ENCODE measurements at regions not wholly inside any gene's neighbourhood (a gene's known extent, or its start where the extent isn't known, plus 50 kb on each side); places are given as distances from the start of the nearest gene placed in this dataset.

DNA sequence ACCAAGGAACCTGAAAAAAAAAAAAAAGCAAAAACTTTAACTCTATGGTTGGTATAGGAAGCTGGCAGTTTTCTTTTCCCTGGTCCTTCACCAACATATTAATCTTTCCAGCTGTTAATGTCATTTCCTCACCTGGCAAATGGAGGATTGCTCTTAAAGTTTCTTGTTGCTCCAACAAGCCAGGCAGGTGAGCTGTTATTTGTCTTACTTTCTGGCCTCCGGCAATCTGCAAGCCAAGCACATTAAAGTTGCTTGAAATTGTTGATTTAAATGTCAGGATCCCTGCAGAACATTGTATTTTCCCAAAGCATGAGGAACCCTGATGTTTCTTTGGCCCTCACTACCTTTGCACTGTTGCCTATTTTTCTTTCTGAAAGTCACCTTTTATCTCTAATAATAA lies 664.9 kb downstream of the METTL4 start:
- TF ChIP-seq, protein P1, sequence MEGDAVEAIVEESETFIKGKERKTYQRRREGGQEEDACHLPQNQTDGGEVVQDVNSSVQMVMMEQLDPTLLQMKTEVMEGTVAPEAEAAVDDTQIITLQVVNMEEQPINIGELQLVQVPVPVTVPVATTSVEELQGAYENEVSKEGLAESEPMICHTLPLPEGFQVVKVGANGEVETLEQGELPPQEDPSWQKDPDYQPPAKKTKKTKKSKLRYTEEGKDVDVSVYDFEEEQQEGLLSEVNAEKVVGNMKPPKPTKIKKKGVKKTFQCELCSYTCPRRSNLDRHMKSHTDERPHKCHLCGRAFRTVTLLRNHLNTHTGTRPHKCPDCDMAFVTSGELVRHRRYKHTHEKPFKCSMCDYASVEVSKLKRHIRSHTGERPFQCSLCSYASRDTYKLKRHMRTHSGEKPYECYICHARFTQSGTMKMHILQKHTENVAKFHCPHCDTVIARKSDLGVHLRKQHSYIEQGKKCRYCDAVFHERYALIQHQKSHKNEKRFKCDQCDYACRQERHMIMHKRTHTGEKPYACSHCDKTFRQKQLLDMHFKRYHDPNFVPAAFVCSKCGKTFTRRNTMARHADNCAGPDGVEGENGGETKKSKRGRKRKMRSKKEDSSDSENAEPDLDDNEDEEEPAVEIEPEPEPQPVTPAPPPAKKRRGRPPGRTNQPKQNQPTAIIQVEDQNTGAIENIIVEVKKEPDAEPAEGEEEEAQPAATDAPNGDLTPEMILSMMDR (IDR thresholded peaks at IDR 0.05) = no peak
- Histone ChIP-seq H3K4me1 (ENCODE audit: low read depth) (no peaks in the 10 kb centered on the region), H3K4me3 (no peak overlapping the region), H3K9me3 (peaks cover 36% of the 10 kb centered on the region), H3K36me3 (ENCODE audit: low read depth) (no peaks in the 10 kb centered on the region)
- DNase-seq = no peak
- intact Hi-C loops (cut with DNase I, micrococcal nuclease) = no loop called here
- no peak for ATAC-seq

DNA sequence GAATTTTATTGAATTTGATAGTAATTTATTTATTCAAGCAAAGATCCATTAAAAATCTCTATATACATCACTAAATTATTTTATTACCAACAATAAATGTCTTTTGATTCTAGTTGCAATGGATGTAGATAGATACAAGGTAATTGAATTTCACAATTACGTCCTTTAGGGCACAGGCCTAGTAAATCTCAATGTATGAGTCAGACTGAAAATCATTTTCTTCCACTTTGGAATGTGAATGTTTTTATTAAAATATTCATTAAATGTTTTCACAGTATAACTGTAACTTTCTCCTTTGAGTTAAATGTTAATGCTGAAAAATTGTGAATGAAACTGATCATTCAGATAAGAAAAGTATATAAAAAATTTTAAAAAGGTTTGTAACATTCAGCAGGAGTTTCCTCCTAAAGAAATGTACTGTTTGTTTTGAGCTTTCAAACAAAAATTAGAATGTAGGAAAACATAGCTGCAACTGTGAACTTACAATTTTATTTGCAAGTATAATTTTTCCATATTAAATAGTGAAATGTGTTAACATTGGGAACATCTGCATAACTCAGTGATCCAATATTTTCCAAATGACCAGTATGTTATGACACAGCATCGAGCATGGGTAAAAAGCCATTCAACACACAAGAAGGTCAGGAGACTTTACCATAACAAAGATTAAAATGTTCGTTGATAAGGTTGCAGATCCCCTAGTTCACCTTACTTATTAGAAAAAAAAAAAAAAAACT lies 663.7 kb downstream of the METTL4 start:
- no peak for DNase-seq
- ATAC-seq = no peak
- TF ChIP-seq, protein P1 (IDR thresholded peaks at IDR 0.05) = no peak
- Histone ChIP-seq H3K4me1 (ENCODE audit: low read depth) (no peaks in the 10 kb centered on the region), H3K4me3 (no peak overlapping the region), H3K36me3 (ENCODE audit: low read depth) (no peaks in the 10 kb centered on the region), H3K9me3 (peaks cover 36% of the 10 kb centered on the region)
- intact Hi-C loops (cut with DNase I, micrococcal nuclease) = no loop called here

DNA sequence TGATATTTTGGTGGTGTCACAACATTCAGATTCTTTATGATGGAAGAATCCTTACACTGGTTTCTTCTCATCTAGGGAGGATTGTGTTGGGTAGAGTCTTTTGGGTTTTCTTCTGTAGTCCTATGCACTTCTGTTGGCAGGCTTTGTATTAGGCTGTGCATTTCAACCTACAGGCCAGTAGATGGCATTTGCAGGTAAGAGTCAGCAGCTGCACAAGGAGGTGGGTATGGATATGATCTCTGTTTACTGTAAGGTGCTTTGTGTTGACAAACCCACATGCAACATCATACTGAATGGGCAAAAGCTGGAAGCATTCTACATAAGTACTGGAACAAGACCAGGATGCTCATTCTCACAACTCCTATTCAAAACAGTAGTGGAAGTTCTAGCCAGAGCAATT lies 656.8 kb downstream of the METTL4 start:
- Histone ChIP-seq H3K4me3 (no peak overlapping the region), H3K36me3 (ENCODE audit: low read depth) (no peaks in the 10 kb centered on the region), H3K4me1 (ENCODE audit: low read depth) (no peaks in the 10 kb centered on the region), H3K9me3 (peaks cover 52% of the 10 kb centered on the region)
- DNase-seq (no peak), ATAC-seq (no peak)
- TF ChIP-seq, protein P1 (IDR thresholded peaks at IDR 0.05) = no peak
- intact Hi-C loops (cut with DNase I, micrococcal nuclease) = no loop called here

DNA sequence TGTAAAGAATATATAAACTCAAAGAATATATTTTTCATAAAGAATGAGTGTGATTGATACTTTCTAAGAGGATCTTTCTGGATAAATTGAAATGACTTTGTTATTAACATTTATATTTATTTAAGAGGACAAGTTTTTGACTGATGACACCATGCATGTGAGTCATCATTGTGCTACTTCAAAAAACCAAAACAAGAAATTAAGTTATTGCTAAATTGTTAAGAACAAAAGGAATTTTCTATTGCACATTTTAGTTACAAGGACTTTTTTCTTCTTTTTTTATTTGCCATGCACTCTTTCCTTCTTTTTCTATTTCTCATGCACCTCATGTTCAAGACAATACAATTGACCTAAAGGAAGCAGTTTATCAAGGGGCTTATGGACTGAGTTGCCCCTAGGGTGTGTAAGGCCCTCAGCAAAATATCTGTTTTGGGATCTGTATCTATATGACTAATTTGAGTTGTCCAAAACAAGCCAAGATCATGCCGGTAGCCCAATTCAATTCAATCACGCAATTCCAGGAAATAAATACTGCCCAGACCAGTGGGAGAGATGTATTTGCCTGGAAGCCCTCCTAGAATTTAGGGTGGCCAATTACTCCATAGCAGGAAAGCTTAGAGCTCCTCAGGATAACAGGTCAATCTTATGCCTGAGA lies 654.3 kb downstream of the METTL4 start:
- Histone ChIP-seq H3K36me3 (ENCODE audit: low read depth) (no peaks in the 10 kb centered on the region), H3K9me3 (peaks cover 39% of the 10 kb centered on the region), H3K4me1 (ENCODE audit: low read depth) (no peaks in the 10 kb centered on the region), H3K4me3 (no peak overlapping the region)
- TF ChIP-seq, protein P1 (IDR thresholded peaks at IDR 0.05) = no peak
- intact Hi-C loops (cut with DNase I, micrococcal nuclease) = no loop called here
- no peak for ATAC-seq
- DNase-seq = no peak

GRCh38 chr18:1917569-1917968 lies 653.7 kb downstream of the METTL4 start:
- TF ChIP-seq, protein P1 (IDR thresholded peaks at IDR 0.05) = no peak
- peaks cover 40% of the 10 kb centered on the region for H3K9me3 ChIP-seq
- no peaks in the 10 kb centered on the region for H3K36me3 ChIP-seq (ENCODE audit: low read depth)
- ATAC-seq (no peak), DNase-seq (no peak)
- intact Hi-C loops (cut with DNase I, micrococcal nuclease) = no loop called here
- no peaks in the 10 kb centered on the region for H3K4me1 ChIP-seq (ENCODE audit: low read depth)
- H3K4me3 ChIP-seq = no peak overlapping the region

Data from mucosa of descending colon (tissue), 3 donors.